NCI-H82 treated with DMSO at 0.1 percent for 48 hours (cell line): ENCODE measurements at regions not wholly inside any gene's neighbourhood (a gene's known extent, or its start where the extent isn't known, plus 50 kb on each side); places are given as distances from the start of the nearest gene placed in this dataset.
"Not testable (repeated sequence)": the region's sequence is repeated elsewhere in the genome, so short reads cannot be mapped to it uniquely, and the experiment has no call there.

Source experiments
- DNase-seq: peaks from one replicate; lab custom pipeline; 2025; ENCODE audit not compliant: unreplicated experiment; lab: John Stamatoyannopoulos, UW

GRCh38 chr4:82301390-82301789 lies 72.4 kb downstream of the HNRNPD start:
- DNase-seq: not testable (repeated sequence)

- no peak for DNase-seq
These were observed 80.5 kb downstream of the HNRNPD start for GRCh38 chr4:82293304-82293703.

- no peak for DNase-seq
These were observed 86.1 kb downstream of the HNRNPD start for GRCh38 chr4:82287720-82288119.

- DNase-seq: peak; percentile 93
These were observed 88.7 kb downstream of the HNRNPD start for GRCh38 chr4:82284858-82285805.

- DNase-seq: no peak
These were observed 89.3 kb downstream of the HNRNPD start for GRCh38 chr4:82284475-82284857.

- DNase-seq: peak; percentile 27
These were observed 90.9 kb downstream of the HNRNPD start for GRCh38 chr4:82282875-82283274.

- DNase-seq: not testable (repeated sequence)
These were observed 94.2 kb downstream of the HNRNPD start for GRCh38 chr4:82279550-82279949.

GRCh38 chr4:82276332-82276640 lies 97.5 kb downstream of the HNRNPD start:
- DNase-seq: no peak

- no peak for DNase-seq
These were observed 98.1 kb downstream of the HNRNPD start for GRCh38 chr4:82275431-82276331.

- not testable (repeated sequence) for DNase-seq
These were observed 99.1 kb downstream of the HNRNPD start for GRCh38 chr4:82274700-82275099.

- DNase-seq: not testable (repeated sequence)
These were observed 101.3 kb downstream of the HNRNPD start for GRCh38 chr4:82272523-82272922.

GRCh38 chr4:82271915-82272480 lies 101.8 kb downstream of the HNRNPD start:
- DNase-seq: peak; percentile 14

- no peak for DNase-seq
These were observed 105.0 kb downstream of the HNRNPD start for GRCh38 chr4:82268826-82269193.

- DNase-seq: peak; percentile 65
These were observed 105.6 kb downstream of the HNRNPD start for GRCh38 chr4:82268050-82268825.

GRCh38 chr4:82267506-82267905 lies 106.3 kb downstream of the HNRNPD start:
- no peak for DNase-seq

GRCh38 chr4:82266345-82266744 lies 107.4 kb downstream of the HNRNPD start:
- DNase-seq: no peak

- DNase-seq: no peak
These were observed 112.7 kb downstream of the HNRNPD start for GRCh38 chr4:82261084-82261483.

- DNase-seq: no peak
These were observed 113.2 kb downstream of the HNRNPD start for GRCh38 chr4:82260632-82261031.

- no peak for DNase-seq
These were observed 117.1 kb downstream of the HNRNPD start for GRCh38 chr4:82256718-82257117.

- no peak for DNase-seq
These were observed 118.1 kb downstream of the HNRNPD start for GRCh38 chr4:82255657-82256056.
